ENCODE measurements at regions not wholly inside any gene's neighbourhood (a gene's known extent, or its start where the extent isn't known, plus 50 kb on each side); places are given as distances from the start of the nearest gene placed in this dataset.

- H3K4me1 ChIP-seq (ENCODE audit: control insufficient read depth, insufficient read depth, low read length) = peaks cover 10% of the 10 kb centered on the region
- H3K9me3 ChIP-seq (replicated peaks; ENCODE audit: low read length) = no peaks in the 10 kb centered on the region
- no peak overlapping the region for H3K4me2 ChIP-seq (ENCODE audit: low read length)
- H3K4me3 ChIP-seq (ENCODE audit: low read length) = no peak overlapping the region
- H3K27me3 ChIP-seq (ENCODE audit: control insufficient read depth, insufficient read depth, low read length) = no peaks in the 10 kb centered on the region
- H3K36me3 ChIP-seq (ENCODE audit: insufficient read depth, low read length) = no peaks in the 10 kb centered on the region
- no peak overlapping the region for H3K9ac ChIP-seq (ENCODE audit: low read depth, low read length)
Measured at GRCh38 chr4:32855622-32856021, 2135.5 kb downstream of the PCDH7 start.

- no peak overlapping the region for H3K9ac ChIP-seq (ENCODE audit: low read depth, low read length)
- H3K36me3 ChIP-seq (ENCODE audit: insufficient read depth, low read length) = no peaks in the 10 kb centered on the region
- H3K4me1 ChIP-seq (ENCODE audit: control insufficient read depth, insufficient read depth, low read length) = peaks cover 10% of the 10 kb centered on the region
- no peaks in the 10 kb centered on the region for H3K9me3 ChIP-seq (replicated peaks; ENCODE audit: low read length)
- no peak overlapping the region for H3K4me2 ChIP-seq (ENCODE audit: low read length)
- H3K4me3 ChIP-seq (ENCODE audit: low read length) = no peak overlapping the region
- no peaks in the 10 kb centered on the region for H3K27me3 ChIP-seq (ENCODE audit: control insufficient read depth, insufficient read depth, low read length)
Measured at GRCh38 chr4:32858361-32858760, 2138.2 kb downstream of the PCDH7 start.

- no peak overlapping the region for H3K9ac ChIP-seq (ENCODE audit: low read depth, low read length)
- H3K4me2 ChIP-seq (ENCODE audit: low read length) = no peak overlapping the region
- no peak overlapping the region for H3K4me3 ChIP-seq (ENCODE audit: low read length)
- H3K27me3 ChIP-seq (ENCODE audit: control insufficient read depth, insufficient read depth, low read length) = no peaks in the 10 kb centered on the region
- peaks cover 10% of the 10 kb centered on the region for H3K4me1 ChIP-seq (ENCODE audit: control insufficient read depth, insufficient read depth, low read length)
- H3K36me3 ChIP-seq (ENCODE audit: insufficient read depth, low read length) = no peaks in the 10 kb centered on the region
- H3K9me3 ChIP-seq (replicated peaks; ENCODE audit: low read length) = no peaks in the 10 kb centered on the region
Measured at GRCh38 chr4:32858971-32859370, 2138.8 kb downstream of the PCDH7 start.

- H3K4me2 ChIP-seq (ENCODE audit: low read length) = no peak overlapping the region
- H3K9ac ChIP-seq (ENCODE audit: low read depth, low read length) = no peak overlapping the region
- H3K36me3 ChIP-seq (ENCODE audit: insufficient read depth, low read length) = no peaks in the 10 kb centered on the region
- H3K4me1 ChIP-seq (ENCODE audit: control insufficient read depth, insufficient read depth, low read length) = no peaks in the 10 kb centered on the region
- H3K4me3 ChIP-seq (ENCODE audit: low read length) = no peak overlapping the region
- no peaks in the 10 kb centered on the region for H3K27me3 ChIP-seq (ENCODE audit: control insufficient read depth, insufficient read depth, low read length)
- H3K9me3 ChIP-seq (replicated peaks; ENCODE audit: low read length) = no peaks in the 10 kb centered on the region
Measured at GRCh38 chr4:32864713-32865351, 2144.7 kb downstream of the PCDH7 start.

- H3K27me3 ChIP-seq (ENCODE audit: control insufficient read depth, insufficient read depth, low read length) = no peaks in the 10 kb centered on the region
- H3K9me3 ChIP-seq (replicated peaks; ENCODE audit: low read length) = no peaks in the 10 kb centered on the region
- no peak overlapping the region for H3K9ac ChIP-seq (ENCODE audit: low read depth, low read length)
- H3K4me3 ChIP-seq (ENCODE audit: low read length) = no peak overlapping the region
- no peaks in the 10 kb centered on the region for H3K36me3 ChIP-seq (ENCODE audit: insufficient read depth, low read length)
- H3K4me2 ChIP-seq (ENCODE audit: low read length) = no peak overlapping the region
- H3K4me1 ChIP-seq (ENCODE audit: control insufficient read depth, insufficient read depth, low read length) = no peaks in the 10 kb centered on the region
Measured at GRCh38 chr4:32876546-32876945, 2156.4 kb downstream of the PCDH7 start.

GRCh38 chr4:32879913-32880312, 2159.7 kb downstream of the PCDH7 start:
- H3K4me2 ChIP-seq (ENCODE audit: low read length) = no peak overlapping the region
- no peaks in the 10 kb centered on the region for H3K4me1 ChIP-seq (ENCODE audit: control insufficient read depth, insufficient read depth, low read length)
- no peak overlapping the region for H3K4me3 ChIP-seq (ENCODE audit: low read length)
- no peaks in the 10 kb centered on the region for H3K9me3 ChIP-seq (replicated peaks; ENCODE audit: low read length)
- H3K9ac ChIP-seq (ENCODE audit: low read depth, low read length) = no peak overlapping the region
- H3K27me3 ChIP-seq (ENCODE audit: control insufficient read depth, insufficient read depth, low read length) = no peaks in the 10 kb centered on the region
- no peaks in the 10 kb centered on the region for H3K36me3 ChIP-seq (ENCODE audit: insufficient read depth, low read length)

GRCh38 chr4:32884198-32884597, 2164.0 kb downstream of the PCDH7 start:
- H3K27me3 ChIP-seq (ENCODE audit: control insufficient read depth, insufficient read depth, low read length) = no peaks in the 10 kb centered on the region
- H3K4me2 ChIP-seq (ENCODE audit: low read length) = no peak overlapping the region
- no peak overlapping the region for H3K4me3 ChIP-seq (ENCODE audit: low read length)
- no peaks in the 10 kb centered on the region for H3K9me3 ChIP-seq (replicated peaks; ENCODE audit: low read length)
- H3K9ac ChIP-seq (ENCODE audit: low read depth, low read length) = no peak overlapping the region
- H3K36me3 ChIP-seq (ENCODE audit: insufficient read depth, low read length) = no peaks in the 10 kb centered on the region
- H3K4me1 ChIP-seq (ENCODE audit: control insufficient read depth, insufficient read depth, low read length) = no peaks in the 10 kb centered on the region

- Histone ChIP-seq H3K4me3 (ENCODE audit: low read length) (no peak overlapping the region), H3K36me3 (ENCODE audit: insufficient read depth, low read length) (no peaks in the 10 kb centered on the region), H3K9me3 (replicated peaks; ENCODE audit: low read length) (no peaks in the 10 kb centered on the region), H3K27me3 (ENCODE audit: control insufficient read depth, insufficient read depth, low read length) (no peaks in the 10 kb centered on the region), H3K4me2 (ENCODE audit: low read length) (no peak overlapping the region), H3K4me1 (ENCODE audit: control insufficient read depth, insufficient read depth, low read length) (no peaks in the 10 kb centered on the region), H3K9ac (ENCODE audit: low read depth, low read length) (no peak overlapping the region)
Measured at GRCh38 chr4:32890398-32890797, 2170.2 kb downstream of the PCDH7 start.

GRCh38 chr4:32909053-32909452, 2188.9 kb downstream of the PCDH7 start:
- Histone ChIP-seq H3K4me2 (ENCODE audit: low read length) (no peak overlapping the region), H3K4me1 (ENCODE audit: control insufficient read depth, insufficient read depth, low read length) (no peaks in the 10 kb centered on the region), H3K9me3 (replicated peaks; ENCODE audit: low read length) (no peaks in the 10 kb centered on the region), H3K9ac (ENCODE audit: low read depth, low read length) (no peak overlapping the region), H3K4me3 (ENCODE audit: low read length) (no peak overlapping the region), H3K36me3 (ENCODE audit: insufficient read depth, low read length) (no peaks in the 10 kb centered on the region), H3K27me3 (ENCODE audit: control insufficient read depth, insufficient read depth, low read length) (no peaks in the 10 kb centered on the region)

GRCh38 chr4:32909736-32910135, 2189.6 kb downstream of the PCDH7 start:
- no peaks in the 10 kb centered on the region for H3K27me3 ChIP-seq (ENCODE audit: control insufficient read depth, insufficient read depth, low read length)
- H3K9me3 ChIP-seq (replicated peaks; ENCODE audit: low read length) = no peaks in the 10 kb centered on the region
- no peak overlapping the region for H3K4me2 ChIP-seq (ENCODE audit: low read length)
- H3K4me3 ChIP-seq (ENCODE audit: low read length) = no peak overlapping the region
- no peaks in the 10 kb centered on the region for H3K4me1 ChIP-seq (ENCODE audit: control insufficient read depth, insufficient read depth, low read length)
- no peaks in the 10 kb centered on the region for H3K36me3 ChIP-seq (ENCODE audit: insufficient read depth, low read length)
- no peak overlapping the region for H3K9ac ChIP-seq (ENCODE audit: low read depth, low read length)

GRCh38 chr4:32917586-32917985, 2197.4 kb downstream of the PCDH7 start:
- no peak overlapping the region for H3K4me2 ChIP-seq (ENCODE audit: low read length)
- H3K9me3 ChIP-seq (replicated peaks; ENCODE audit: low read length) = no peaks in the 10 kb centered on the region
- H3K36me3 ChIP-seq (ENCODE audit: insufficient read depth, low read length) = no peaks in the 10 kb centered on the region
- H3K9ac ChIP-seq (ENCODE audit: low read depth, low read length) = no peak overlapping the region
- no peaks in the 10 kb centered on the region for H3K4me1 ChIP-seq (ENCODE audit: control insufficient read depth, insufficient read depth, low read length)
- H3K27me3 ChIP-seq (ENCODE audit: control insufficient read depth, insufficient read depth, low read length) = no peaks in the 10 kb centered on the region
- no peak overlapping the region for H3K4me3 ChIP-seq (ENCODE audit: low read length)

- no peak overlapping the region for H3K4me3 ChIP-seq (ENCODE audit: low read length)
- no peaks in the 10 kb centered on the region for H3K36me3 ChIP-seq (ENCODE audit: insufficient read depth, low read length)
- H3K9me3 ChIP-seq (replicated peaks; ENCODE audit: low read length) = no peaks in the 10 kb centered on the region
- H3K4me1 ChIP-seq (ENCODE audit: control insufficient read depth, insufficient read depth, low read length) = peaks cover 19% of the 10 kb centered on the region
- no peak overlapping the region for H3K4me2 ChIP-seq (ENCODE audit: low read length)
- no peaks in the 10 kb centered on the region for H3K27me3 ChIP-seq (ENCODE audit: control insufficient read depth, insufficient read depth, low read length)
- no peak overlapping the region for H3K9ac ChIP-seq (ENCODE audit: low read depth, low read length)
Measured at GRCh38 chr4:32929796-32930699, 2209.9 kb downstream of the PCDH7 start.
